ENCODE measurements at regions not wholly inside any gene's neighbourhood (a gene's known extent, or its start where the extent isn't known, plus 50 kb on each side); places are given as distances from the start of the nearest gene placed in this dataset.

- Histone ChIP-seq H3K27me3 (no peaks in the 10 kb centered on the region), H3K4me1 (no peaks in the 10 kb centered on the region), H3K27ac (no peak overlapping the region), H3K4me3 (no peak overlapping the region), H3K36me3 (no peaks in the 10 kb centered on the region), H3K9me3 (no peaks in the 10 kb centered on the region)
- TF ChIP-seq CTCF (IDR thresholded peaks at IDR 0.05) (no peak), POLR2A (IDR thresholded peaks at IDR 0.05) (no peak)
- DNase-seq, result no peak
Observed at GRCh38 chr2:129734343-129735034, 245.0 kb upstream of the RAB6C start.

- no peak overlapping the region for H3K27ac ChIP-seq
- no peaks in the 10 kb centered on the region for H3K9me3 ChIP-seq
- H3K4me3 ChIP-seq, result no peak overlapping the region
- H3K4me1 ChIP-seq, result no peaks in the 10 kb centered on the region
- TF ChIP-seq POLR2A (IDR thresholded peaks at IDR 0.05) (no peak), CTCF (IDR thresholded peaks at IDR 0.05) (no peak)
- H3K27me3 ChIP-seq, result no peaks in the 10 kb centered on the region
- no peak for DNase-seq
- no peaks in the 10 kb centered on the region for H3K36me3 ChIP-seq
Observed at GRCh38 chr2:129735576-129735975, 243.9 kb upstream of the RAB6C start.

GRCh38 chr2:129737660-129738527 is 241.6 kb upstream of the RAB6C start:
- TF ChIP-seq CTCF (IDR thresholded peaks at IDR 0.05) (no peak), POLR2A (IDR thresholded peaks at IDR 0.05) (no peak)
- DNase-seq, result no peak
- H3K9me3 ChIP-seq, result no peaks in the 10 kb centered on the region
- no peak overlapping the region for H3K27ac ChIP-seq
- no peaks in the 10 kb centered on the region for H3K4me1 ChIP-seq
- no peak overlapping the region for H3K4me3 ChIP-seq
- no peaks in the 10 kb centered on the region for H3K27me3 ChIP-seq
- H3K36me3 ChIP-seq, result no peaks in the 10 kb centered on the region

- TF ChIP-seq CTCF (IDR thresholded peaks at IDR 0.05), result no peak
- no peak for TF ChIP-seq POLR2A (IDR thresholded peaks at IDR 0.05)
- Histone ChIP-seq H3K9me3 (no peaks in the 10 kb centered on the region), H3K36me3 (no peaks in the 10 kb centered on the region), H3K27ac (no peak overlapping the region), H3K4me1 (no peaks in the 10 kb centered on the region), H3K4me3 (no peak overlapping the region), H3K27me3 (no peaks in the 10 kb centered on the region)
- no peak for DNase-seq
Observed at GRCh38 chr2:129738799-129739198, 240.7 kb upstream of the RAB6C start.

GRCh38 chr2:129740504-129740903 is 239.0 kb upstream of the RAB6C start:
- DNase-seq, result no peak
- Histone ChIP-seq H3K36me3 (no peaks in the 10 kb centered on the region), H3K4me3 (no peak overlapping the region), H3K27me3 (no peaks in the 10 kb centered on the region), H3K4me1 (no peaks in the 10 kb centered on the region), H3K27ac (no peak overlapping the region), H3K9me3 (no peaks in the 10 kb centered on the region)
- TF ChIP-seq POLR2A (IDR thresholded peaks at IDR 0.05) (no peak), CTCF (IDR thresholded peaks at IDR 0.05) (no peak)

All from Peyer's patch (tissue), 4 donors.